HG02885 (cell line): ENCODE measurements at regions not wholly inside any gene's neighbourhood (a gene's known extent, or its start where the extent isn't known, plus 50 kb on each side); places are given as distances from the start of the nearest gene placed in this dataset.

Experiments used
- ATAC-seq: cut with Tn5 transposase; IDR thresholded peaks from one replicate; pipeline ENCODE4 v1.9.1; 2021; ENCODE audit warnings: mild to moderate bottlenecking; ENCODE audit not compliant: unreplicated experiment, poor library complexity

DNA sequence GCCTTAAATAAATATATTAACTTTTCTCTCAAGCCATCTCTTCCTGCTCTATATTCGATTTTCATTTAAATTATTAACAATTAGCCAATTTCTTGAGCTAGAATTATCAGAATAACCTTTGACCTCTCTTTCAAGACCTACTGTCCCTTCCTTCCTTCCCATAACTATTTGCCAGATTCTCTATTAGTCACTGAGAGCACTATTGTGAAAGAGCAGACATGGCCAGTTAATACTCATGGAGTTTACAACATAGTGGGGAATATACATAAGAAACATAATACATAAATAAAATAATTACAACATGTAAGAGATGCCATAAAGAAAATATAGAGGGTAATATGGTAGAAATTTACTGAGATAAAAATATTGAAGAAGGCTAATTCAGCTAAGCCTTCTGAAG, 72.1 kb upstream of the CHD1 start:
- no peak for ATAC-seq

DNA sequence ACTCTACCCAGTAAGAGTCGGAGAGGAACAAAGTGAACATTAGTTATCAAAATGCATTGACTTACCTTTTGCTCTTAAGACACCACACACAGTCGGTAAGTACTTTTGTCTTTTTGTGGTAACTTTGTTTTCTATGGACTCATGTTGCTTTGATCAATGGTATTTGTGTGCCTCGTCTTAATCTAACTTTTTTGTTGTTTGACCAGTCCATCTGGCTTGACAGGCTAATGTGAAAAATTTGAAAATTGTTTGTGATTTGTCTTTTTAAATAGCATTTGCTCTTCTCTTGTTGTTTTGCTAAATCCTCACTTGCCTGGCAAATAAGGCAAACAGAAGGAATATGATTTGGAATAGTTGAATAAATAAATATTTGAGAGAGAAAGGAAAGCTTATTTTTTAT, 71.4 kb upstream of the CHD1 start:
- ATAC-seq, result no peak

GRCh38 chr5:98999631-99000030, 70.8 kb upstream of the CHD1 start:
- ATAC-seq, result no peak

DNA sequence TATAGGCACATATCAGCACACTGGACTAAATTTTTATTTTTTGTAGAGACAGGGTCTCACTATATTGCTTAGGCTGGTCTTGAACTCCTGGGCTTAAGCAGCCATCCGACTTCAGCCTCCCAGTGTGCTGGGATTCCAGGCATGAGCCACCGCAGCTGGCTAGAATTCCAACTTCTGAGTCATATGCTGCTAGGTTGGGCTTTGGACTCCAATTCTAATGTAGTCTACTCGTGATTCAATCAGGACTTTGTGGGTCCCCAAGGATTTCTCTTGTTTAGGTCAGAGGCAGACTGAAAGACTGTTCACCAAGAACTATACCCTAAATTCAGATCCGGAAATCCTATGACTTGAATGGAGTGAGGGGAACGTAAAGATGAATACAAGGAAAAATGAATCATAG, 68.2 kb upstream of the CHD1 start:
- no peak for ATAC-seq

DNA sequence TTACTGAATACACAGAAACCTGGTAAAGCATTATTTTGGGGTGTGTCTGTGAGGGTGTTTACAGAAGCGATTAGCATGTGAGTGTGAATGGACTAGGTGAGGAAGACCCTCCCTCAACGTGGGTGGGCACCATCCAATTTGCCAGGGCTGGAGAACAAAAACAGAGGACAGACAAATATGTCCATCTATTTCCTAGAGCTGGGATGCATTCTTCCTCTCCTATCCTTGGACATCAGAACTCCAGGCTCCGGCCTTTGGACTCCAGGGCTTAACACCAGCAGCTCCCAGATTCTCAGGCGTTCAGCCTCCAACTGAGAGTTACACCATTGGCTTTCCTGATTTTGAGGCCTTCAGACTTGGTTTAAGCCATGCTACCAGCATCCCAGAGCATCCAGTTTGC, 65.8 kb upstream of the CHD1 start:
- ATAC-seq, result no peak

GRCh38 chr5:98993512-98993911, 64.7 kb upstream of the CHD1 start:
- ATAC-seq, result peak; percentile 61

DNA sequence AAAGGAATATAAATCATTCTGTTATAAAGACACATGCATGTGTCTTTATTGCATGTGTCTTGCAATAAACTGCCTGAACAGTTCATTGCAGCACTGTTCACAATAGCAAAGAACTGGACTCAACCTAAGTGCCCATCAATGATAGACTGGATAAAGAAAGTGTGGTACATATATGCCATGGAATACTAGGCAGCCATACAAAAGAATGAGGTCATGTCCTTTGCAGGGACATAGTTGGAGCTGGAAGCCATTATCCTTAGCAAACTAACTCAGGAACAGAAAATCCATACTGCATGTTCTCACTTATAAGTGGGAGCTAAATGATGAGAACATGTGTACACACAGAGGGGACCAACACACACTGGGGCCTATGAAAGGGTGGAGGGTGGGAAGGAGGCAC, 63.7 kb upstream of the CHD1 start:
- no peak for ATAC-seq

DNA sequence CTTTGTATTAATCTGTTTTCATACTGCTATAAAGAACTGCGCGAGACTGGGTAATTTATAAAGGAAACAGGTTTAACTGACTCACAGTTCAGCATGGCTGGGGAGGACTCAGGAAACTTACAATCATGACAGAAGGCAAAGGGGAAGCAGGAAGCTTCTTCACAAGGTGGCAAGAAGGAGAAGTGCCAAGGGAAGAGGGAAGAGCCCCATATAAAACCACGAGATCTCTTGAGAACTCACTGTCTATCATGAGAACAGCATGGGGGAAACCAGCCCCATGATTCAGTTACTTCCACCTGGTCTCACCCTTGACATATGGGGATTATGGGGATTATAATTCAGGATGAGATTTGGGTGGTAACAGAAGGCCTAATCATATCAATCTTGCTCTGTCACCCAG, 60.9 kb upstream of the CHD1 start:
- no peak for ATAC-seq

- ATAC-seq, result no peak
Measured at GRCh38 chr5:98986587-98986986, 57.8 kb upstream of the CHD1 start.

DNA sequence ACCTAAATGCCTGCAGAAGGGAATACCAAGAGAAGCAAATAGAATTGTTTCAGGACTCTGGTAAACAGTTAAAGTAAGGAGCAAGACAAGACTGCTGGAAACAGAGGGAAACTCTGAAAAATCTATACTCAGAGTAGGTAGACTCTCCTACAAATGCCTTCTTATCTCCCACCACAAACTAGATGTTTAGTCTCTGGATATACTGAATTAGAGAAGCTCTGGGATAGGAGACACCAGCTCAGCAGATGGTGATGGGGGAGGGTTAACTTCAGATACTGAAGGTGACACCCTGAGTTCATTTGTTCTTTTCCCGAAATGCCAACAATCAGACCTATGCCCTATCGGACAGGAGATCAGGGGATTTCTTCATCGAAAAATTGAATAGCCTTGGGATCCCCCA, 54.1 kb upstream of the CHD1 start:
- ATAC-seq, result no peak
